ENCODE measurements at regions not wholly inside any gene's neighbourhood (a gene's known extent, or its start where the extent isn't known, plus 50 kb on each side); places are given as distances from the start of the nearest gene placed in this dataset.

GRCh38 chr14:25117342-25117741 is 67.4 kb upstream of the STXBP6 start:
- H3K27me3 ChIP-seq, result no peaks in the 10 kb centered on the region
- H3K9ac ChIP-seq (ENCODE audit: low read depth in 2 of 2, low read length in 2 of 2), result no peak overlapping the region
- H3K4me3 ChIP-seq, result no peak overlapping the region
- TF ChIP-seq CTCF (IDR thresholded peaks at IDR 0.05), result no peak
- H3K9me3 ChIP-seq, result no peaks in the 10 kb centered on the region
- no peak overlapping the region for H3K27ac ChIP-seq
- H3K4me1 ChIP-seq, result no peaks in the 10 kb centered on the region
- no peak for DNase-seq
- H3K36me3 ChIP-seq, result no peaks in the 10 kb centered on the region
- intact Hi-C loops (cut with DNase I), result no loop called here

- no peak overlapping the region for H3K9ac ChIP-seq (ENCODE audit: low read depth in 2 of 2, low read length in 2 of 2)
- no peaks in the 10 kb centered on the region for H3K36me3 ChIP-seq
- H3K4me3 ChIP-seq, result no peak overlapping the region
- no peak overlapping the region for H3K27ac ChIP-seq
- H3K4me1 ChIP-seq, result no peaks in the 10 kb centered on the region
- no peak for TF ChIP-seq CTCF (IDR thresholded peaks at IDR 0.05)
- no peaks in the 10 kb centered on the region for H3K9me3 ChIP-seq
- no peak for DNase-seq
- H3K27me3 ChIP-seq, result no peaks in the 10 kb centered on the region
- intact Hi-C loops (cut with DNase I), result no loop called here
These were observed 66.7 kb upstream of the STXBP6 start for GRCh38 chr14:25116607-25117006.

- no peak overlapping the region for H3K4me3 ChIP-seq
- no peak for DNase-seq
- intact Hi-C loops (cut with DNase I), result no loop called here
- no peaks in the 10 kb centered on the region for H3K27me3 ChIP-seq
- no peak for TF ChIP-seq CTCF (IDR thresholded peaks at IDR 0.05)
- H3K27ac ChIP-seq, result no peak overlapping the region
- no peaks in the 10 kb centered on the region for H3K36me3 ChIP-seq
- no peak overlapping the region for H3K9ac ChIP-seq (ENCODE audit: low read depth in 2 of 2, low read length in 2 of 2)
- no peaks in the 10 kb centered on the region for H3K9me3 ChIP-seq
- H3K4me1 ChIP-seq, result no peaks in the 10 kb centered on the region
These were observed 63.4 kb upstream of the STXBP6 start for GRCh38 chr14:25113394-25113793.

- Histone ChIP-seq H3K36me3 (no peaks in the 10 kb centered on the region), H3K27me3 (no peaks in the 10 kb centered on the region), H3K4me1 (no peaks in the 10 kb centered on the region), H3K9ac (ENCODE audit: low read depth in 2 of 2, low read length in 2 of 2) (no peak overlapping the region), H3K9me3 (no peaks in the 10 kb centered on the region), H3K4me3 (no peak overlapping the region), H3K27ac (no peak overlapping the region)
- DNase-seq, result no peak
- TF ChIP-seq CTCF (IDR thresholded peaks at IDR 0.05), result no peak
- intact Hi-C loops (cut with DNase I), result no loop called here
These were observed 61.2 kb upstream of the STXBP6 start for GRCh38 chr14:25111061-25111601.

GRCh38 chr14:25110106-25110505 is 60.2 kb upstream of the STXBP6 start:
- no peaks in the 10 kb centered on the region for H3K4me1 ChIP-seq
- no peak overlapping the region for H3K9ac ChIP-seq (ENCODE audit: low read depth in 2 of 2, low read length in 2 of 2)
- no peak overlapping the region for H3K27ac ChIP-seq
- no peak overlapping the region for H3K4me3 ChIP-seq
- no peak for TF ChIP-seq CTCF (IDR thresholded peaks at IDR 0.05)
- intact Hi-C loops (cut with DNase I), result no loop called here
- DNase-seq, result no peak
- no peaks in the 10 kb centered on the region for H3K36me3 ChIP-seq
- H3K27me3 ChIP-seq, result no peaks in the 10 kb centered on the region
- H3K9me3 ChIP-seq, result no peaks in the 10 kb centered on the region

Data from colonic mucosa (tissue), 4 donors.